H1 (cell line): ENCODE measurements at regions not wholly inside any gene's neighbourhood (a gene's known extent, or its start where the extent isn't known, plus 50 kb on each side); places are given as distances from the start of the nearest gene placed in this dataset.

Source experiments
- CTCF ChIA-PET: fragments of 300-600 bp; sonication (Branson Sonifier 250); formaldehyde crosslinking; loops from one replicate; lab custom pipeline; 2021; ENCODE audit not compliant: partially characterized antibody; lab: Charles Lee
- POLR2A ChIA-PET: fragments of 300-600 bp; sonication (Branson Sonifier 250); formaldehyde crosslinking; loops from one replicate; lab custom pipeline; 2021; ENCODE audit warnings: inconsistent platforms; ENCODE audit not compliant: partially characterized antibody; lab: Charles Lee
- DNase-seq, 2 experiments: peaks; one replicate each; pipeline versions ENCODE4 v3.0.0 to v3.0.0-alpha.2; 2010 to 2022; ENCODE audit warnings: low spot score in 2 of 2, low read depth in 1 of 2, mixed read lengths in 1 of 2
- FAIRE-seq: peaks from 2 replicates; lab custom pipeline; 2011; peaks lifted over from hg19 to GRCh38; lab: Jason Lieb, UNC
- H2AFZ ChIP-seq: 2 replicates; pipeline ENCODE4 v1.8.1; 2012; ENCODE audit warnings: low read length, inconsistent platforms
- H2AK5ac ChIP-seq: 2 replicates; pipeline ENCODE4 v1.6.1; 2013; ENCODE audit warnings: low read depth, low read length
- H2BK120ac ChIP-seq: replicated peaks from 2 replicates; pipeline ENCODE3; 2013; ENCODE audit warnings: low read depth, low read length, inconsistent platforms
- H2BK12ac ChIP-seq: 2 replicates; pipeline ENCODE4 v1.6.1; 2013; ENCODE audit warnings: low read depth, low read length
- H2BK15ac ChIP-seq: 2 replicates; pipeline ENCODE4 v1.6.1; 2013; ENCODE audit warnings: low read length
- H2BK20ac ChIP-seq: 2 replicates; pipeline ENCODE4 v1.6.1; 2013; ENCODE audit warnings: low read length
- H2BK5ac ChIP-seq: 2 replicates; pipeline ENCODE4 v1.6.1; 2013; ENCODE audit warnings: low read depth, low read length
- H3K14ac ChIP-seq: 2 replicates; pipeline ENCODE4 v1.6.1; 2013; ENCODE audit warnings: inconsistent platforms; ENCODE audit not compliant: insufficient read length
- H3K18ac ChIP-seq: 2 replicates; pipeline ENCODE4 v1.6.1; 2013; ENCODE audit warnings: low read length; ENCODE audit errors: extremely low read depth
- H3K23ac ChIP-seq: 2 replicates; pipeline ENCODE4 v1.6.1; 2013; ENCODE audit warnings: inconsistent platforms; ENCODE audit not compliant: insufficient read length
- H3K23me2 ChIP-seq: 2 replicates; pipeline ENCODE4 v1.6.1; 2013; ENCODE audit warnings: low read depth, low read length
- H3K27ac ChIP-seq: 2 replicates; pipeline ENCODE4 v1.6.1; 2011; ENCODE audit warnings: low read depth, low read length, inconsistent platforms
- H3K27me3 ChIP-seq, 4 experiments: replicated peaks in 1 of 4; 1 replicate in 1 of 4; 2 replicates in 3 of 4; pipeline versions ENCODE4 v1.6.1 to v1.8.1; 2011 to 2013; ENCODE audit warnings: low read length in 3 of 4, mild to moderate bottlenecking in 3 of 4, inconsistent platforms in 2 of 4, mixed read lengths in 2 of 4, moderate library complexity in 1 of 4; ENCODE audit not compliant: control insufficient read depth in 3 of 4, insufficient read depth in 3 of 4; ENCODE audit errors: extremely low read depth in 1 of 4
- H3K36me3 ChIP-seq, 4 experiments: 2 replicates each; pipeline versions ENCODE4 v1.6.1 to v1.8.1; 2011 to 2013; ENCODE audit warnings: mild to moderate bottlenecking in 4 of 4, low read length in 3 of 4, moderate library complexity in 2 of 4, control low read depth in 1 of 4, inconsistent platforms in 1 of 4; ENCODE audit not compliant: insufficient read depth in 4 of 4, control insufficient read depth in 2 of 4
- H3K4ac ChIP-seq: replicated peaks from 2 replicates; pipeline ENCODE3; 2013; ENCODE audit warnings: low read length, low read depth, mixed read lengths, inconsistent platforms; ENCODE audit not compliant: insufficient read length
- H3K4me1 ChIP-seq, 4 experiments: replicated peaks in 1 of 4; 1 replicate in 1 of 4; 2 replicates in 3 of 4; pipeline versions ENCODE4 v1.6.1 to v1.8.1; 2011 to 2013; ENCODE audit warnings: low read length in 3 of 4, inconsistent platforms in 2 of 4, mixed read lengths in 1 of 4; ENCODE audit not compliant: insufficient read depth in 4 of 4, control insufficient read depth in 3 of 4
- H3K4me2 ChIP-seq, 2 experiments: 2 replicates each; pipeline versions ENCODE4 v1.6.1 to v1.8.1; 2011 to 2013; ENCODE audit warnings: low read depth in 2 of 2, low read length in 2 of 2, control low read depth in 1 of 2, inconsistent platforms in 1 of 2, mild to moderate bottlenecking in 1 of 2; ENCODE audit not compliant: insufficient read depth in 1 of 2
- H3K4me3 ChIP-seq, 4 experiments: fragments of 200-600, 300-600 bp in 1 of 4; sonication (generic), shearing (Covaris generic), sonication (Bioruptor Twin) in 1 of 4; 2 replicates each; pipeline versions ENCODE4 v1.5.1 to v1.8.1; 2011 to 2016; ENCODE audit warnings: low read length in 4 of 4, low read depth in 3 of 4, control low read depth in 2 of 4, inconsistent platforms in 2 of 4, mild to moderate bottlenecking in 2 of 4, mixed read lengths in 1 of 4, moderate library complexity in 1 of 4; ENCODE audit not compliant: insufficient read depth in 2 of 4; ENCODE audit errors: extremely low read depth in 1 of 4
- H3K56ac ChIP-seq: replicated peaks from 2 replicates; pipeline ENCODE3; 2013; ENCODE audit warnings: low read depth, mild to moderate bottlenecking, mixed read lengths, low read length, inconsistent platforms; ENCODE audit not compliant: insufficient read length
- H3K79me1 ChIP-seq: 2 replicates; pipeline ENCODE4 v1.6.1; 2013; ENCODE audit warnings: low read depth, low read length, control low read depth
- H3K79me2 ChIP-seq, 2 experiments: 2 replicates each; pipeline versions ENCODE4 v1.6.1 to v1.8.1; 2012 to 2013; ENCODE audit warnings: low read length in 2 of 2, mild to moderate bottlenecking in 2 of 2, inconsistent platforms in 1 of 2; ENCODE audit not compliant: insufficient read depth in 2 of 2, control insufficient read depth in 1 of 2
- H3K9ac ChIP-seq, 4 experiments: replicated peaks in 1 of 4; 1 replicate in 1 of 4; 2 replicates in 3 of 4; pipeline versions ENCODE4 v1.6.1 to v1.8.1; 2011 to 2013; ENCODE audit warnings: low read depth in 3 of 4, low read length in 3 of 4, control low read depth in 2 of 4, mild to moderate bottlenecking in 2 of 4, moderate library complexity in 2 of 4, inconsistent platforms in 1 of 4; ENCODE audit errors: extremely low read depth in 1 of 4
- H3K9me3 ChIP-seq, 2 experiments: 2 replicates each; pipeline versions ENCODE4 v1.6.1 to v1.8.1; 2012 to 2013; ENCODE audit warnings: mild to moderate bottlenecking in 2 of 2, moderate library complexity in 2 of 2, control low read depth in 1 of 2, inconsistent platforms in 1 of 2, low read depth in 1 of 2, low read length in 1 of 2, mixed read lengths in 1 of 2; ENCODE audit not compliant: insufficient read depth in 2 of 2
- H4K20me1 ChIP-seq, 2 experiments: replicated peaks in 1 of 2; 2 replicates each; pipeline versions ENCODE3 to v1.8.1; 2011 to 2013; ENCODE audit warnings: inconsistent platforms in 2 of 2, low read length in 2 of 2, mild to moderate bottlenecking in 1 of 2; ENCODE audit not compliant: insufficient read depth in 2 of 2, control insufficient read depth in 1 of 2
- H4K5ac ChIP-seq: 2 replicates; pipeline ENCODE4 v1.6.1; 2013; ENCODE audit warnings: low read length, low read depth, mixed read lengths, inconsistent platforms; ENCODE audit not compliant: insufficient read length
- H4K8ac ChIP-seq: 2 replicates; pipeline ENCODE4 v1.8.0; 2013; ENCODE audit warnings: mild to moderate bottlenecking, moderate library complexity, low read length, inconsistent platforms; ENCODE audit not compliant: insufficient read depth; ENCODE audit errors: extremely low read depth
- H4K91ac ChIP-seq: replicated peaks from 2 replicates; pipeline ENCODE3; 2013; ENCODE audit warnings: low read length, mixed read lengths, inconsistent platforms; ENCODE audit not compliant: insufficient read length
- BCL11A ChIP-seq, 2 experiments: IDR thresholded peaks; one replicate each; pipeline ENCODE4 v1.6.1; 2011; ENCODE audit warnings: low read depth in 2 of 2, low read length in 2 of 2, mild to moderate bottlenecking in 2 of 2
- BRCA1 ChIP-seq: IDR thresholded peaks from 2 replicates; pipeline ENCODE4 v1.6.1; 2012; ENCODE audit warnings: low read depth, low read length, improper control_type of control experiment
- CBX8 ChIP-seq: fragments of 300-800, 300-1000 bp; sonication (generic); IDR thresholded peaks from 2 replicates; pipeline ENCODE4 v1.7.1; 2016; ENCODE audit warnings: low read depth, low read length, borderline replicate concordance
- EGR1 ChIP-seq: IDR thresholded peaks from 2 replicates; pipeline ENCODE4 v1.6.1; 2011; ENCODE audit warnings: low read depth, low read length, borderline replicate concordance
- EP300 ChIP-seq, 2 experiments: IDR thresholded peaks; 1 replicate in 1 of 2; 2 replicates in 1 of 2; pipeline ENCODE4 v1.6.1; 2011 to 2012; ENCODE audit warnings: low read depth in 2 of 2, low read length in 2 of 2, mild to moderate bottlenecking in 2 of 2, borderline replicate concordance in 1 of 2, inconsistent platforms in 1 of 2, moderate library complexity in 1 of 2
- GABPA ChIP-seq: IDR thresholded peaks from 2 replicates; pipeline ENCODE4 v1.6.1; 2011; ENCODE audit warnings: mild to moderate bottlenecking, low read length, moderate library complexity, borderline replicate concordance; ENCODE audit not compliant: insufficient read depth
- HDAC2 ChIP-seq, 2 experiments: fragments of 300-600 bp in 1 of 2; sonication (generic) in 1 of 2; IDR thresholded peaks; 2 replicates each; pipeline ENCODE4 v1.6.1; 2011 to 2012; ENCODE audit warnings: low read depth in 2 of 2, low read length in 2 of 2, mild to moderate bottlenecking in 2 of 2, moderate library complexity in 2 of 2, borderline replicate concordance in 1 of 2, inconsistent platforms in 1 of 2
- HDAC6 ChIP-seq: IDR thresholded peaks from one replicate; pipeline ENCODE4 v1.7.1; 2012; ENCODE audit warnings: low read depth, mild to moderate bottlenecking, inconsistent platforms, low read length, moderate library complexity
- MAFK ChIP-seq: IDR thresholded peaks from 2 replicates; pipeline ENCODE4 v1.6.1; 2012; ENCODE audit warnings: low read depth, mild to moderate bottlenecking, improper control_type of control experiment, low read length
- POLR2A ChIP-seq, 2 experiments: IDR thresholded peaks; 1 replicate in 1 of 2; 2 replicates in 1 of 2; pipeline ENCODE4 v1.6.1; 2011; ENCODE audit warnings: low read depth in 2 of 2, low read length in 2 of 2, mild to moderate bottlenecking in 2 of 2; ENCODE audit errors: control extremely low read depth in 1 of 2
- POU5F1 ChIP-seq: IDR thresholded peaks from 2 replicates; pipeline ENCODE4 v1.6.1; 2011; ENCODE audit warnings: low read depth, mild to moderate bottlenecking, low read length, moderate library complexity
- RAD21 ChIP-seq, 2 experiments: IDR thresholded peaks in 1 of 2; conservative IDR thresholded peaks in 1 of 2; 2 replicates each; pipeline ENCODE4 v1.6.1; 2011; ENCODE audit warnings: low read depth in 2 of 2, low read length in 2 of 2, improper control_type of control experiment in 1 of 2, inconsistent platforms in 1 of 2, mild to moderate bottlenecking in 1 of 2, moderate library complexity in 1 of 2
- RFX5 ChIP-seq: IDR thresholded peaks from 2 replicates; pipeline ENCODE4 v1.6.1; 2011; ENCODE audit warnings: low read depth, low read length, improper control_type of control experiment, borderline replicate concordance
- SIN3A ChIP-seq, 2 experiments: IDR thresholded peaks in 1 of 2; conservative IDR thresholded peaks in 1 of 2; 2 replicates each; pipeline ENCODE4 v1.6.1; 2011 to 2012; ENCODE audit warnings: low read length in 2 of 2, improper control_type of control experiment in 1 of 2, low read depth in 1 of 2, mild to moderate bottlenecking in 1 of 2
- SIRT6 ChIP-seq: IDR thresholded peaks from one replicate; pipeline ENCODE4 v1.7.1; 2012; ENCODE audit warnings: low read length, inconsistent platforms
- WGBS, 2 experiments: shearing (Covaris generic) in 1 of 2; methylation state at CpG; one replicate each; pipeline versions ENCODE4 v1.1.6 to v1.1.7; 2013 to 2015; ENCODE audit warnings: low lambda C conversion rate in 2 of 2, mixed read lengths in 2 of 2, inconsistent platforms in 1 of 2, low coverage in 1 of 2, missing lambda C conversion rate in 1 of 2; ENCODE audit not compliant: insufficient replicate concordance in 2 of 2, insufficient coverage in 1 of 2, insufficient read length in 1 of 2; ENCODE audit errors: extremely low coverage in 1 of 2, missing lambda C conversion rate in 1 of 2; 5-methylcytosine and 5-hydroxymethylcytosine counted together

DNA sequence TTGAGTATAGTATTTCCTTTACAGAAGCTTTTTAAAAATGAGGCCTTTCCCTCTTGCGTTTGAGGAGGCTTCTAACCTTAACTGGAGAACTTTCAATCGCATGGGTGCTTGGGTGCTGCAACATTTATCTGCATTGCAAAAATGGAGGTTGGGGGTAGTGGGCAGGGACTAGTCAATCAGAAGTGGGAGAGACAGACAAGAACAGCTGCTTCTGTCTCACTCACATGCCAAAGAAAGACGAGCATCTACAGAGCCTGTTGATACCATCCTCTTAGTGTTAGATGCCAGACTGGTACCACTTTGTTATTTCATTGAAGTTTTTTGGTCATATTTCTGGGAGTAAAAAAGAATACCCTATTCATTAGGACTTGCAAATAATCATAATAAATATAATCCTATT, 1292.2 kb downstream of the UQCRFS1 start:
- no peaks in the 10 kb centered on the region for H3K79me2 ChIP-seq
- H3K23me2 ChIP-seq: no peaks in the 10 kb centered on the region
- no peak overlapping the region for H2BK20ac ChIP-seq
- no peak overlapping the region for H3K9ac ChIP-seq
- no peak overlapping the region for H3K18ac ChIP-seq
- no peak overlapping the region for H2AFZ ChIP-seq
- no peak overlapping the region for H2BK120ac ChIP-seq
- 93% methylated on average over 3 of the region's 3 CpGs; no CpG with 5 or more reads in 1 of the 2 experiments for WGBS, 2 experiments
- no peaks in the 10 kb centered on the region for H3K27me3 ChIP-seq
- H3K4me1 ChIP-seq: no peaks in the 10 kb centered on the region
- no peak overlapping the region for H2BK12ac ChIP-seq
- no peak overlapping the region for H3K14ac ChIP-seq
- no peaks in the 10 kb centered on the region for H3K79me1 ChIP-seq
- H3K4me3 ChIP-seq: no peak overlapping the region
- ChIA-PET POLR2A (no interaction called here), CTCF (no interaction called here)
- H3K27ac ChIP-seq: no peak overlapping the region
- H3K36me3 ChIP-seq: no peaks in the 10 kb centered on the region
- no peaks in the 10 kb centered on the region for H4K20me1 ChIP-seq
- no peak overlapping the region for H2AK5ac ChIP-seq
- no peak for FAIRE-seq
- peaks cover 64 to 69% of the 10 kb centered on the region in 2 experiments for H3K9me3 ChIP-seq
- no peak overlapping the region for H4K8ac ChIP-seq
- no peak overlapping the region for H3K4ac ChIP-seq
- H2BK15ac ChIP-seq: no peak overlapping the region
- no peak for DNase-seq
- H4K5ac ChIP-seq: no peak overlapping the region
- H3K4me2 ChIP-seq: no peak overlapping the region
- no peak overlapping the region for H3K23ac ChIP-seq
- H3K56ac ChIP-seq: no peak overlapping the region
- no peak overlapping the region for H2BK5ac ChIP-seq
- no peak overlapping the region for H4K91ac ChIP-seq
- TF ChIP-seq BCL11A (IDR thresholded peaks at IDR 0.05; ENCODE audit: low read depth in 2 of 2, low read length in 2 of 2): no peak
- TF ChIP-seq CBX8: no peak
- no peak for TF ChIP-seq MAFK
- TF ChIP-seq POLR2A (IDR thresholded peaks at IDR 0.05; ENCODE audit: control extremely low read depth in 1 of 2, low read depth in 2 of 2, low read length in 2 of 2): no peak
- no peak for TF ChIP-seq HDAC2 (IDR thresholded peaks at IDR 0.05; ENCODE audit: borderline replicate concordance in 1 of 2, low read depth in 2 of 2, low read length in 2 of 2)
- TF ChIP-seq GABPA: no peak
- TF ChIP-seq RAD21 (IDR thresholded peaks at IDR 0.05 in 1 of 2, conservative IDR thresholded peaks at IDR 0.05 in 1 of 2; ENCODE audit: low read depth in 2 of 2, low read length in 2 of 2): no peak
- TF ChIP-seq EGR1: no peak
- no peak for TF ChIP-seq RFX5
- no peak for TF ChIP-seq BRCA1
- TF ChIP-seq EP300 (IDR thresholded peaks at IDR 0.05; ENCODE audit: borderline replicate concordance in 1 of 2, low read depth in 2 of 2, low read length in 2 of 2): no peak
- TF ChIP-seq SIRT6: no peak
- no peak for TF ChIP-seq POU5F1
- no peak for TF ChIP-seq SIN3A (conservative IDR thresholded peaks at IDR 0.05 in 1 of 2, IDR thresholded peaks at IDR 0.05 in 1 of 2; ENCODE audit: low read depth in 1 of 2, low read length in 2 of 2)
- no peak for TF ChIP-seq HDAC6
